ENCODE measurements at regions not wholly inside any gene's neighbourhood (a gene's known extent, or its start where the extent isn't known, plus 50 kb on each side); places are given as distances from the start of the nearest gene placed in this dataset.

- Histone ChIP-seq H3K4me3 (replicated peaks in 1 of 3) (no peak overlapping the region), H3K36me3 (no peaks in the 10 kb centered on the region), H3K4me1 (no peaks in the 10 kb centered on the region), H3K9me3 (no peaks in the 10 kb centered on the region), H3K27me3 (no peaks in the 10 kb centered on the region), H3K27ac (no peak overlapping the region)
- whole genome bisulfite sequencing, 2 donors = 84 to 93% methylated on average over 1 of the region's 1 CpG
- TF ChIP-seq CTCF (IDR thresholded peaks at IDR 0.05) (no peak), POLR2A (IDR thresholded peaks at IDR 0.05) (no peak)
- intact Hi-C loops (cut with DNase I) = no loop called here
- DNase-seq = no peak
Measured at GRCh38 chr3:106575029-106575428, 706.2 kb upstream of the CBLB start.

GRCh38 chr3:106577241-106577640, 708.4 kb upstream of the CBLB start:
- Histone ChIP-seq H3K9me3 (no peaks in the 10 kb centered on the region), H3K4me3 (replicated peaks in 1 of 3) (no peak overlapping the region), H3K27me3 (no peaks in the 10 kb centered on the region), H3K27ac (no peak overlapping the region), H3K36me3 (no peaks in the 10 kb centered on the region), H3K4me1 (no peaks in the 10 kb centered on the region)
- no peak for DNase-seq
- intact Hi-C loops (cut with DNase I) = no loop called here
- TF ChIP-seq POLR2A (IDR thresholded peaks at IDR 0.05) (no peak), CTCF (IDR thresholded peaks at IDR 0.05) (no peak)
- 80 to 88% methylated on average over 1 of the region's 1 CpG for WGBS, 2 donors

- no peak for TF ChIP-seq CTCF (IDR thresholded peaks at IDR 0.05)
- no peak for TF ChIP-seq POLR2A (IDR thresholded peaks at IDR 0.05)
- no peak overlapping the region for H3K4me3 ChIP-seq (replicated peaks in 1 of 3)
- intact Hi-C loops (cut with DNase I) = no loop called here
- H3K27me3 ChIP-seq = no peaks in the 10 kb centered on the region
- H3K36me3 ChIP-seq = no peaks in the 10 kb centered on the region
- no peak overlapping the region for H3K27ac ChIP-seq
- DNase-seq = no peak
- H3K9me3 ChIP-seq = no peaks in the 10 kb centered on the region
- 45 to 94% methylated on average over 1 of the region's 1 CpG for WGBS, 2 donors
- no peaks in the 10 kb centered on the region for H3K4me1 ChIP-seq
Measured at GRCh38 chr3:106578911-106579310, 710.1 kb upstream of the CBLB start.

GRCh38 chr3:106582151-106582550, 713.3 kb upstream of the CBLB start:
- H3K36me3 ChIP-seq = no peaks in the 10 kb centered on the region
- no peaks in the 10 kb centered on the region for H3K9me3 ChIP-seq
- H3K27ac ChIP-seq = no peak overlapping the region
- 79 to 82% methylated on average over 3 of the region's 3 CpGs for WGBS, 2 donors
- TF ChIP-seq CTCF (IDR thresholded peaks at IDR 0.05) (no peak), POLR2A (IDR thresholded peaks at IDR 0.05) (no peak)
- no peaks in the 10 kb centered on the region for H3K4me1 ChIP-seq
- intact Hi-C loops (cut with DNase I) = no loop called here
- DNase-seq = no peak
- no peaks in the 10 kb centered on the region for H3K27me3 ChIP-seq
- no peak overlapping the region for H3K4me3 ChIP-seq (replicated peaks in 1 of 3)

GRCh38 chr3:106587551-106587950, 718.7 kb upstream of the CBLB start:
- intact Hi-C loops (cut with DNase I) = no loop called here
- DNase-seq = no peak
- 92 to 95% methylated on average over 6 of the region's 6 CpGs for WGBS, 2 donors
- Histone ChIP-seq H3K36me3 (no peaks in the 10 kb centered on the region), H3K4me3 (replicated peaks in 1 of 3) (no peak overlapping the region), H3K4me1 (no peaks in the 10 kb centered on the region), H3K27me3 (no peaks in the 10 kb centered on the region), H3K9me3 (no peaks in the 10 kb centered on the region), H3K27ac (no peak overlapping the region)
- TF ChIP-seq POLR2A (IDR thresholded peaks at IDR 0.05) (no peak), CTCF (IDR thresholded peaks at IDR 0.05) (no peak)
